ENCODE measurements at regions not wholly inside any gene's neighbourhood (a gene's known extent, or its start where the extent isn't known, plus 50 kb on each side); places are given as distances from the start of the nearest gene placed in this dataset.

- DNase-seq: no peak
Measured at GRCh38 chr5:3393122-3393919, 202.3 kb upstream of the IRX1 start.

GRCh38 chr5:3392306-3392939 is 203.2 kb upstream of the IRX1 start:
- DNase-seq: no peak

- DNase-seq: no peak
Measured at GRCh38 chr5:3391210-3391609, 204.4 kb upstream of the IRX1 start.

GRCh38 chr5:3389471-3390026 is 206.1 kb upstream of the IRX1 start:
- peak; percentile 76 for DNase-seq

- DNase-seq: no peak
Measured at GRCh38 chr5:3386637-3387036, 209.0 kb upstream of the IRX1 start.

- no peak for DNase-seq
Measured at GRCh38 chr5:3385991-3386519, 209.6 kb upstream of the IRX1 start.

GRCh38 chr5:3384531-3384930 is 211.1 kb upstream of the IRX1 start:
- DNase-seq: no peak

- DNase-seq: no peak
Measured at GRCh38 chr5:3382782-3383181, 212.8 kb upstream of the IRX1 start.

GRCh38 chr5:3382151-3382550 is 213.5 kb upstream of the IRX1 start:
- DNase-seq: no peak

GRCh38 chr5:3381206-3381825 is 214.3 kb upstream of the IRX1 start:
- no peak for DNase-seq

- no peak for DNase-seq
Measured at GRCh38 chr5:3380689-3381088, 214.9 kb upstream of the IRX1 start.

- DNase-seq: no peak
Measured at GRCh38 chr5:3377831-3378230, 217.8 kb upstream of the IRX1 start.

- no peak for DNase-seq
Measured at GRCh38 chr5:3377176-3377575, 218.5 kb upstream of the IRX1 start.

GRCh38 chr5:3376611-3377010 is 219.0 kb upstream of the IRX1 start:
- no peak for DNase-seq

- DNase-seq: no peak
Measured at GRCh38 chr5:3375586-3376311, 219.9 kb upstream of the IRX1 start.

GRCh38 chr5:3373391-3373790 is 222.2 kb upstream of the IRX1 start:
- DNase-seq: no peak

- DNase-seq: no peak
Measured at GRCh38 chr5:3372289-3372688, 223.3 kb upstream of the IRX1 start.

- no peak for DNase-seq
Measured at GRCh38 chr5:3365501-3366215, 230.0 kb upstream of the IRX1 start.

- DNase-seq: no peak
Measured at GRCh38 chr5:3364941-3365340, 230.7 kb upstream of the IRX1 start.

- no peak for DNase-seq
Measured at GRCh38 chr5:3364433-3364832, 231.2 kb upstream of the IRX1 start.

GRCh38 chr5:3362606-3362910 is 233.1 kb upstream of the IRX1 start:
- DNase-seq: no peak

GRCh38 chr5:3361811-3362605 is 233.6 kb upstream of the IRX1 start:
- DNase-seq: no peak
